Colonic mucosa (tissue), 4 donors: ENCODE measurements at regions not wholly inside any gene's neighbourhood (a gene's known extent, or its start where the extent isn't known, plus 50 kb on each side); places are given as distances from the start of the nearest gene placed in this dataset.

ENCODE experiments used
- DNase-seq: peaks from one replicate; pipeline ENCODE4 v3.0.0-alpha.2; 2020
- H3K27ac ChIP-seq: fragments of 200-600 bp; one replicate; pipeline ENCODE4 v1.8.0; 2021
- H3K27me3 ChIP-seq: fragments of 200-600 bp; one replicate; pipeline ENCODE4 v1.8.0; 2021
- H3K36me3 ChIP-seq: fragments of 200-600 bp; one replicate; pipeline ENCODE4 v1.8.0; 2021
- H3K4me1 ChIP-seq: fragments of 200-600 bp; one replicate; pipeline ENCODE4 v1.8.0; 2021; ENCODE audit warnings: mild to moderate bottlenecking
- H3K4me3 ChIP-seq: fragments of 200-600 bp; one replicate; pipeline ENCODE4 v1.8.0; 2021
- H3K9ac ChIP-seq, 2 donors: one replicate each; pipeline ENCODE4 v1.7.0; 2013; ENCODE audit warnings: control low read depth in 2 of 2, low read depth in 2 of 2, low read length in 2 of 2
- H3K9me3 ChIP-seq: fragments of 200-600 bp; one replicate; pipeline ENCODE4 v1.8.0; 2021
- CTCF ChIP-seq: fragments of 200-600 bp; IDR thresholded peaks from one replicate; pipeline ENCODE4 v1.8.0; 2022; ENCODE audit warnings: antibody characterized with exemption, mild to moderate bottlenecking
- intact Hi-C: fragments of 100-400 bp; cut with DNase I; formaldehyde crosslinking; loops from one replicate; pipeline ENCODE4 v1.14.1; 2022
- donor health status: healthy.
- donor health status: DM: no; HTN: no; CAD: no.
- donor health status: DM: no; HTN: no; CAD: no.

- intact Hi-C loops: no loop called here
- no peaks in the 10 kb centered on the region for H3K9me3 ChIP-seq
- no peaks in the 10 kb centered on the region for H3K27me3 ChIP-seq
- no peak overlapping the region for H3K4me3 ChIP-seq
- no peak overlapping the region for H3K9ac ChIP-seq
- TF ChIP-seq CTCF: no peak
- DNase-seq: no peak
- H3K27ac ChIP-seq: no peak overlapping the region
- H3K4me1 ChIP-seq: no peaks in the 10 kb centered on the region
- no peaks in the 10 kb centered on the region for H3K36me3 ChIP-seq
Measured at GRCh38 chr4:86448871-86449270, 89.0 kb upstream of the MAPK10 start.

DNA sequence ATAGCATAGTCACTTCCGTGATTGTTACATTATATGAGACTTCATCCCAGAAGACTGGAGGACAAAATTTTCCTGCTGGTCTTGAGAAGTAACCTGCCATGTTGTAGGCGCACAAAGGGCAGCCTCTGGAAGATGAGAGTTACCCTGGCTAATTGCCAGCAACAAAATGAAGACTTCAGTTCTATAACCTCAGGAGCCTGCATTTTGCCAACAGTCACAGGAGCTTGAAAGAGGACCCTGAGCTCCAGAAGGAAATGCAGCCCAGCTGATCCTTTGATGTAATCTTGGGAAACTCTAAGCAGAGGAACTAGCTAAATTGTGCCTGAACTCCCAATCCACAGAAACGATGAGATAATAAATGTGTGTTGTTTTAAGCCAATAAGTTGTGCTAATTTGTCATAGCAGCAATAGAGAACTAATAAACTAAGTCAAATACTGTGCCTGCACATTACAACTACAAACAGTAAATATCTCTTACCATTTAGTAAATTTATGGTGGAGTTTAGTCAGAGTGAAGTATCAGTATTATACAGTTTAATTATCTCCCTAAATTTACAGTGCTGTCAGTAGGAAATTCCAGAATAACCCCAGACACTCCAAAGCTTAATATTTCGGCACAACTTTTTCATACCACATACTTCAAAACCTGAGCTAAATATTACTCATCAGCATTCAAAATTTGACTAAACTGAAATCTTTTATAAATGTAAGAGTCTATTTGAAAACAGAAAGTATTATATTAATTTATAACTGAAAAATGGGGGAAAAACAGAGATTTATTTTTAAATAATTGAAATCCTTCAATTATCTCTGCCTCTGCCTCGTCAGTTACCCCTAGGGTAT, 90.1 kb upstream of the MAPK10 start:
- intact Hi-C loops: no loop called here
- H3K9ac ChIP-seq: no peak overlapping the region
- H3K4me3 ChIP-seq: no peak overlapping the region
- TF ChIP-seq CTCF: no peak
- H3K27ac ChIP-seq: no peak overlapping the region
- no peaks in the 10 kb centered on the region for H3K27me3 ChIP-seq
- no peaks in the 10 kb centered on the region for H3K4me1 ChIP-seq
- DNase-seq: no peak
- no peaks in the 10 kb centered on the region for H3K9me3 ChIP-seq
- no peaks in the 10 kb centered on the region for H3K36me3 ChIP-seq

DNA sequence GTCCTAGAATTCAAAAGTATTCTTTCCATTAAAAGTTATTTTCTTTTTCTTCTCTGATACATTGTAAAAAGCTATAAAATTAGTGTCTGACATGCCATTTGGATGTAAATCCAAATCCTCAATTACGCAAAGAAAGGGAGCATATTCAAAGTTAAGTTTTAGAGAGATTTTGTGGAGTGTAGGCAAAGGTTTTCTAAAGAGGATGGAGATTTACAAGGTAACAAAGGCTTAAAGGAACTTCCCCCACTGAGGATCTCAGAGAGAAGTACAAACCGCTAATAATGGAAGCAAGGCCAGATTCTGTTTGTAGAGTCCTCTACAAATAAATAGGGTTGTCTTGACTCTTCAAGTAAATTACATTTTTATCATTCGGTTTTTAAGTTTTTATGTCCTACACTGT, 91.0 kb upstream of the MAPK10 start:
- Histone ChIP-seq H3K4me1 (no peaks in the 10 kb centered on the region), H3K36me3 (no peaks in the 10 kb centered on the region), H3K9me3 (no peaks in the 10 kb centered on the region), H3K27ac (no peak overlapping the region), H3K9ac (no peak overlapping the region), H3K4me3 (no peak overlapping the region), H3K27me3 (no peaks in the 10 kb centered on the region)
- intact Hi-C loops: no loop called here
- DNase-seq: no peak
- TF ChIP-seq CTCF: no peak

- H3K27me3 ChIP-seq: no peaks in the 10 kb centered on the region
- peak overlapping the region; percentile 41 for H3K27ac ChIP-seq
- no peak for DNase-seq
- H3K4me3 ChIP-seq: no peak overlapping the region
- H3K9ac ChIP-seq: peak overlapping the region in 1 of 2 donors; percentile 8
- no peaks in the 10 kb centered on the region for H3K36me3 ChIP-seq
- no peaks in the 10 kb centered on the region for H3K4me1 ChIP-seq
- no peak for TF ChIP-seq CTCF
- intact Hi-C loops: no loop called here
- no peaks in the 10 kb centered on the region for H3K9me3 ChIP-seq
Measured at GRCh38 chr4:86451560-86452330, 91.9 kb upstream of the MAPK10 start.

DNA sequence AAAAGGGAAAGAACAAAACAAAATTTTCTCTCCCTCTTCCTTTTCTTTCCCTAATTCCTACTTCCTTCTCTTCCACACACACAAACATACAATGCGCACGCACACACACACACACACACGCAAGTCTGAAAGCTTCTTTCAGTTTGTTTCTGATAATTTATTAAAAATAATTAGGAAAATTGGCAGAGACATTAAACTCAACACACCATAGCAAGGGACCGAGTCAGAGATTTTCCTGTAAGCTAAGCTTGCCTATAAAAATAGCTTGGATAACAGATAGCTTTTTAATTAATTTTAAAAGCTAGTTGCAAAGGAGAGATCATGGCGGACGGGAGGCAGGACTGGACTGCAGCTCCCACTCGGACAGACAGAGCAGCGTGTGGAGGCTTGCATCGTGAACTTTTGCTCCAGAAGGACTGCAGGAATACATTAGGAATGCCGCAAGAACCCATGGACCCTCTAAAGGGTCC, 92.6 kb upstream of the MAPK10 start:
- peak overlapping the region in 1 of 2 donors; percentile 8 for H3K9ac ChIP-seq
- intact Hi-C loops: no loop called here

More for the DNA sequence above, 92.6 kb upstream of the MAPK10 start:
- no peak for DNase-seq
- Histone ChIP-seq H3K36me3 (no peaks in the 10 kb centered on the region), H3K4me1 (no peaks in the 10 kb centered on the region), H3K27ac (peak overlapping the region; percentile 41), H3K9me3 (no peaks in the 10 kb centered on the region), H3K4me3 (peak overlapping the region; percentile 13), H3K27me3 (no peaks in the 10 kb centered on the region)
- no peak for TF ChIP-seq CTCF
